ENCODE measurements at regions not wholly inside any gene's neighbourhood (a gene's known extent, or its start where the extent isn't known, plus 50 kb on each side); places are given as distances from the start of the nearest gene placed in this dataset.

DNA sequence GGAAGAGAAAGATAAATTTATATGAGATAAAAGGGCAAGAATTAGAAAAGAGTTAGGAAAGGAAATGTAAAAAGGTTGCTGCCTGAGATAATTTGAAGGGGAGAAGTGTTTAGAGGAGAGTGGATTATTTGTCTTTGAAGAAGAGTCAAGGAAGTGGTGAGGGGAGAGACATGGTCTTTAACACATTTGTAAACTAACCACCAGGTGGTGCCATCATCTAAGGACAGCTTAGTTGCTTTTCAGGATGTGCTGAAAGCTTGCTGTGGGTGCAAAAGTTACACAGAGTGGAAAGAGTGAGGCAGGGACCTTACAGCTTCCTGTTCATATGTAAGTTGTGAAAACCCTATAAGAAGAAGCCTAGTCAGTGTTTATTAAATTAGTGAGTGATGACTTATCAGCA, 114.1 kb upstream of the DNAJC19 start:
- H3K36me3 Mint-ChIP-seq (ENCODE audit: unreplicated experiment): no peaks in the 10 kb centered on the region
- no peak for DNase-seq
- no peaks in the 10 kb centered on the region for H3K27me3 Mint-ChIP-seq (ENCODE audit: unreplicated experiment)
- H3K9me3 Mint-ChIP-seq (ENCODE audit: unreplicated experiment): peaks cover 2% of the 10 kb centered on the region
- peaks cover 2% of the 10 kb centered on the region for H3K4me1 Mint-ChIP-seq (ENCODE audit: low read depth, unreplicated experiment)
- no peak overlapping the region for H3K27ac Mint-ChIP-seq (ENCODE audit: unreplicated experiment)
- H3K4me3 Mint-ChIP-seq (ENCODE audit: unreplicated experiment): no peak overlapping the region
- peak; percentile 71 for TF ChIP-seq CTCF (IDR thresholded peaks at IDR 0.05; ENCODE audit: partially characterized antibody, unreplicated experiment)

DNA sequence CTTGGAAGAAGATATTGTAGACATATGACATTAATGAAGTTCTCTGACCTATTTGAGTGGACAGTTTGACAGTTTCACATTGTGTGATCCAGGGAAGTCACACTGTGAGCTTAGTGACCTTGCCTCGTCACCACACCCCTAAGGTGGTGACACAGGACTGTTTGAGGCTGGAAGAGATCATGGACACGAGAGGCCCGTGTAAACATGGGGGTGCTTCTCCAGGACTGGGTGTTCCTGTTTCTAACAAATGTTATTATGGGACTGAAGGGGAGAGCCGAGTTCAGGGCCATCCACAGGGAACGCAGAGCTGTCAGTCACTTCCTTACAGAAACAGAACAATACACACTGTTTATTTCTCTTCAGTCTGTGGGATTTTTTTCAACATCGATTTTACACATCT, 96.5 kb upstream of the DNAJC19 start:
- no peaks in the 10 kb centered on the region for H3K4me1 Mint-ChIP-seq (ENCODE audit: low read depth, unreplicated experiment)
- no peak overlapping the region for H3K4me3 Mint-ChIP-seq (ENCODE audit: unreplicated experiment)
- H3K27ac Mint-ChIP-seq (ENCODE audit: unreplicated experiment): no peak overlapping the region
- H3K27me3 Mint-ChIP-seq (ENCODE audit: unreplicated experiment): no peaks in the 10 kb centered on the region
- peaks cover 2% of the 10 kb centered on the region for H3K9me3 Mint-ChIP-seq (ENCODE audit: unreplicated experiment)
- no peak for DNase-seq
- no peaks in the 10 kb centered on the region for H3K36me3 Mint-ChIP-seq (ENCODE audit: unreplicated experiment)
- no peak for TF ChIP-seq CTCF (IDR thresholded peaks at IDR 0.05; ENCODE audit: partially characterized antibody, unreplicated experiment)

DNA sequence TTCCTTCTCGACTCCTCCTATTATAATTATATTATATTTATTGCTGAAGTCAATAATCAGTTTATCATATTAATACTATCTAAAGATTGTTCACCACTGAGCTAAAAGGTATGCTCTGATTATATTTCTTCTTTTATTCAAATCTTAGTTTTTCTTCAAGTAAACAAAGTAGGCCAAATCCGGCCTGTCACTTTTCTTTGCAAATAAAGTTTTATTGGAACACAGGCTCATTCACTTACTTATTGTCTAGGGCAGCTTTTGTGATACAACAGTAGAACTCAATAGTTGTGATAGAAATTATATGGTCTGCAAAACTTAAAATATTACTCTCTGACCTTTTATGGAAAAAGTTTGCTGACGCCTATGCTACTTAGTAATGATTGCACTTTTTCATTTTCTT, 92.4 kb upstream of the DNAJC19 start:
- no peak overlapping the region for H3K4me3 Mint-ChIP-seq (ENCODE audit: unreplicated experiment)
- DNase-seq: no peak
- TF ChIP-seq CTCF (IDR thresholded peaks at IDR 0.05; ENCODE audit: partially characterized antibody, unreplicated experiment): no peak
- no peak overlapping the region for H3K27ac Mint-ChIP-seq (ENCODE audit: unreplicated experiment)
- H3K27me3 Mint-ChIP-seq (ENCODE audit: unreplicated experiment): no peaks in the 10 kb centered on the region
- H3K36me3 Mint-ChIP-seq (ENCODE audit: unreplicated experiment): no peaks in the 10 kb centered on the region
- no peaks in the 10 kb centered on the region for H3K4me1 Mint-ChIP-seq (ENCODE audit: low read depth, unreplicated experiment)
- H3K9me3 Mint-ChIP-seq (ENCODE audit: unreplicated experiment): peaks cover 2% of the 10 kb centered on the region

DNA sequence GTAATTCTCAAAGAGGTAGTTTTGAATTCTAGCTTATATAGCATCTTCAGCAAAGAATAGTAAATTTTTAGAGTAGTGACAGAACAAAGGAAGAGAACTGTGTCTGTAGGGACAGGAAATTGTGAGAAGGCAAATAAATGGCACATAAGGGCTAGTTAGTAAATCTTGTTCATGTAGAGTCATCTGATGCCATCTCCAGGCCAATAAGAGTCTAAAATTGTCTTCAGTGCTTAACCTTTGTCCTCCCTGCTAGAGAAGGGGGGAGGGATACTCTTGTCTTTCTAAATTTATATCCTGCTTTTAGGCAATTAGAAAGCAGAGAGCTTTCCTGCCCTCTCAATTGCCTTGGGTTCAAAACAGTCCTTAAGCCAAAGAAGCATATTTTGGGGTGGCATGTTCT, 87.0 kb upstream of the DNAJC19 start:
- Mint-ChIP-seq H3K4me3 (ENCODE audit: unreplicated experiment) (no peak overlapping the region), H3K36me3 (ENCODE audit: unreplicated experiment) (peaks cover 12% of the 10 kb centered on the region), H3K4me1 (ENCODE audit: low read depth, unreplicated experiment) (peaks cover 6% of the 10 kb centered on the region), H3K27me3 (ENCODE audit: unreplicated experiment) (peaks cover 4% of the 10 kb centered on the region), H3K9me3 (ENCODE audit: unreplicated experiment) (peaks cover 6% of the 10 kb centered on the region), H3K27ac (ENCODE audit: unreplicated experiment) (no peak overlapping the region)
- DNase-seq: no peak
- TF ChIP-seq CTCF (IDR thresholded peaks at IDR 0.05; ENCODE audit: partially characterized antibody, unreplicated experiment): no peak

DNA sequence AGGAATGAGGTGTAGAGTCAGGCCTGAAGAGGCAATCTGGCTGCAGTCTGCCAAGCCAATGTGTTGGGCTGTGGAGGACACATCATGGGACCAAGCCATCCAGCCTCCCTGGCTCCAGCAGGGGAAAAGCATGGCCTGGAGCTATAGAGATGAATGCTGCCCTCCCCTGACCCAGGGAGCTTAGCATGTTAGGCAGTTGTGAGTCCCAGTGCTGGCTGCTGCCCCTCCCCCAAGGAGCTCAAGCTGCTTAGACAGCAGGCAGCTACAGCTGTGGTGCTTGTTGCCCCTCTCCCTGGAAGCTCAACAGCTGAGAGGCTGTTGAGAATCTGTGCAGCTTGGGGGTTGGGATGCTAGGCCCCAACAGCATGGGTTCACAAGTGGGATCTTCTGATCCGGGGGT, 85.6 kb upstream of the DNAJC19 start:
- DNase-seq: peak; percentile 59
- Mint-ChIP-seq H3K27ac (ENCODE audit: unreplicated experiment) (peak overlapping the region; percentile 75), H3K9me3 (ENCODE audit: unreplicated experiment) (peaks cover 6% of the 10 kb centered on the region), H3K36me3 (ENCODE audit: unreplicated experiment) (peaks cover 12% of the 10 kb centered on the region), H3K4me1 (ENCODE audit: low read depth, unreplicated experiment) (peaks cover 6% of the 10 kb centered on the region), H3K4me3 (ENCODE audit: unreplicated experiment) (no peak overlapping the region), H3K27me3 (ENCODE audit: unreplicated experiment) (peaks cover 4% of the 10 kb centered on the region)
- TF ChIP-seq CTCF (IDR thresholded peaks at IDR 0.05; ENCODE audit: partially characterized antibody, unreplicated experiment): no peak

Measured in glutamatergic neuron (in vitro differentiated cells).